NB4 (cell line): ENCODE measurements at regions not wholly inside any gene's neighbourhood (a gene's known extent, or its start where the extent isn't known, plus 50 kb on each side); places are given as distances from the start of the nearest gene placed in this dataset.

Experiments used
- DNase-seq: peaks from one replicate; pipeline ENCODE4 v3.0.0; 2010; ENCODE audit warnings: low read depth
- H3K4me3 ChIP-seq: one replicate; pipeline ENCODE4 v1.5.1; 2011; ENCODE audit warnings: mild to moderate bottlenecking, low read depth, low read length, moderate library complexity
- MYC ChIP-seq: IDR thresholded peaks from 2 replicates; pipeline ENCODE4 v1.6.1; 2011; ENCODE audit warnings: low read depth, low read length
- POLR2A ChIP-seq: IDR thresholded peaks from 2 replicates; pipeline ENCODE4 v1.6.1; 2011; ENCODE audit warnings: mild to moderate bottlenecking; ENCODE audit not compliant: insufficient read length; ENCODE audit errors: extremely low read depth
- TF ChIP-seq, protein P1 (sequence below): IDR thresholded peaks from 2 replicates; pipeline ENCODE4 v1.6.1; 2011; ENCODE audit warnings: low read depth, low read length
- TF ChIP-seq, protein P2 (sequence below): IDR thresholded peaks from one replicate; pipeline ENCODE4 v1.5.1; 2012; ENCODE audit warnings: low read depth, low read length

DNA sequence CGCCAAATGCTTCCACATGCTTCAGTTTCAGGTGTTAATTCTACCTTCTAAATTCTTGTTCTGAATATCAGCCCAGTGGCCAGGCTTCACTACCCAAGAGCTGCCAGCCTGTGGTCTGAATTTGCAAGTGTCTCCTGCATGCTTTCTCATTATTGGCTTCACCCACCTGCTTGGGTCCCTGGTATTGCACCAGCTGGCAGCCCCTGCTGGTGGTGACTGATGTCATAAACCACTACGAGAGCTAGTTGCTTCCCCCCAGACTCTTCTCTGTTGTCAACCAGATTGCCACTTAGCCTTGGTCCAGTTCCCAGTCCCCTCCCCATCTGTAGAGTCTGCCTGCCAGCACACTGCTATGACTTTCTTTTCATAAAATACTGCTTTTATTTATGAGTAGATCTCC lies 197.7 kb upstream of the DUSP10 start:
- DNase-seq = peak; percentile 16
- TF ChIP-seq POLR2A (no peak), MYC (no peak)
- TF ChIP-seq, protein P1, sequence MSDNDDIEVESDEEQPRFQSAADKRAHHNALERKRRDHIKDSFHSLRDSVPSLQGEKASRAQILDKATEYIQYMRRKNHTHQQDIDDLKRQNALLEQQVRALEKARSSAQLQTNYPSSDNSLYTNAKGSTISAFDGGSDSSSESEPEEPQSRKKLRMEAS = no peak
- TF ChIP-seq, protein P2, sequence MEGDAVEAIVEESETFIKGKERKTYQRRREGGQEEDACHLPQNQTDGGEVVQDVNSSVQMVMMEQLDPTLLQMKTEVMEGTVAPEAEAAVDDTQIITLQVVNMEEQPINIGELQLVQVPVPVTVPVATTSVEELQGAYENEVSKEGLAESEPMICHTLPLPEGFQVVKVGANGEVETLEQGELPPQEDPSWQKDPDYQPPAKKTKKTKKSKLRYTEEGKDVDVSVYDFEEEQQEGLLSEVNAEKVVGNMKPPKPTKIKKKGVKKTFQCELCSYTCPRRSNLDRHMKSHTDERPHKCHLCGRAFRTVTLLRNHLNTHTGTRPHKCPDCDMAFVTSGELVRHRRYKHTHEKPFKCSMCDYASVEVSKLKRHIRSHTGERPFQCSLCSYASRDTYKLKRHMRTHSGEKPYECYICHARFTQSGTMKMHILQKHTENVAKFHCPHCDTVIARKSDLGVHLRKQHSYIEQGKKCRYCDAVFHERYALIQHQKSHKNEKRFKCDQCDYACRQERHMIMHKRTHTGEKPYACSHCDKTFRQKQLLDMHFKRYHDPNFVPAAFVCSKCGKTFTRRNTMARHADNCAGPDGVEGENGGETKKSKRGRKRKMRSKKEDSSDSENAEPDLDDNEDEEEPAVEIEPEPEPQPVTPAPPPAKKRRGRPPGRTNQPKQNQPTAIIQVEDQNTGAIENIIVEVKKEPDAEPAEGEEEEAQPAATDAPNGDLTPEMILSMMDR = no peak
- H3K4me3 ChIP-seq = no peak overlapping the region

DNA sequence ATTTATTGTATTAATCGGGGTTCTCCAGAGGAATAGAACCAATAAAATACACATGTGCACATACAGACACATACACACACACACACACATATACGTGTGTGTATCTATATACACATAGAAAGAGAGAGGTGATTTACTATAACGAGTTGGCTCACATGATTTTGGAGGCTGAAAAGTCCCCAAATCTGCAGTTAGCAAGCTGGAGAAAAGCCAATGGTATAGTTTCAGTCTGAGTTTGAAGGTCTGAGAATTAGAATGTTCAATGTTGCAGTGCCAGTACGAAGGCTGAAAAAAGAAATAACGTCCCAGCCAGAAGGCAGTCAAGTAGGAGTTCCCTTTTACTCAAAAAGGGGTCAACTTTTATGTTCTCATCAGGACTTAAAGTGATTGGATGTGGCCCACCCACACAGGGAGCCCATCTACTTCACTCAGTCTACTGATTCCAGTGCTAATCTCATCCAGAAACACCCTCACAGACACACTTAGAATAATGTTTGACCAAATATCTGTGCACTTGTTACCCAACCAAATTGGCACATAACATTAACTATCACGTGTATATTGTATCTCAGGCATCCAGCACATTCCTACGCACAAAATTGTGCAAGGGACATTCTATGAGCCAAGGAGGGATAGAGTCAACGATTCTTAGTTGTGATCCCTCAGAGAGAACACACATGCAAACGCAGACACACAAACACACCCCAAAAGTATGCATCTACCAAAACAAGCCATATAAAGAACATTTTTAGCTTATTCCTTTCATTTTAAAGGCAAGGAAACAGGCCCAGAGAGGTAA lies 195.5 kb upstream of the DUSP10 start:
- no peak for TF ChIP-seq POLR2A
- TF ChIP-seq, protein P2 = no peak
- TF ChIP-seq, protein P1 = no peak
- DNase-seq = no peak
- H3K4me3 ChIP-seq = no peak overlapping the region

DNA sequence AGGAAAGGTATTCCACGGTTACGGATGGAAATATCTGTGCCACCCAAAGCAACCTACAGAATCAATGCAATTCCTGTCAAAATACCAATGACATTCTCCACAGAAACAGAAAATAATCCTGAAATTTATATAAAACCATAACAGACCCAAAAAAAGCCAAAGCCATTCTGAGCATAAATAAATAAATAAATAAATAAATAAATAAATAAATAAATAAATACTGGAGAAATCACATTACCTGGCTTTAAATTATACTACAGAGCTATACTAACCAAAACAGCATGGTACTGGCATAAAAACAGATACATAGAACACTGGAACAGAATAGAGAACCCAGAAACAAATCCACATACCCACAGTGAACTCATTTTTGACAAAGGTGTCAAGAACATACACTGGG lies 191.9 kb upstream of the DUSP10 start:
- no peak overlapping the region for H3K4me3 ChIP-seq
- TF ChIP-seq POLR2A (no peak), MYC (no peak)
- TF ChIP-seq, protein P1 = no peak
- TF ChIP-seq, protein P2 = no peak
- no peak for DNase-seq

DNA sequence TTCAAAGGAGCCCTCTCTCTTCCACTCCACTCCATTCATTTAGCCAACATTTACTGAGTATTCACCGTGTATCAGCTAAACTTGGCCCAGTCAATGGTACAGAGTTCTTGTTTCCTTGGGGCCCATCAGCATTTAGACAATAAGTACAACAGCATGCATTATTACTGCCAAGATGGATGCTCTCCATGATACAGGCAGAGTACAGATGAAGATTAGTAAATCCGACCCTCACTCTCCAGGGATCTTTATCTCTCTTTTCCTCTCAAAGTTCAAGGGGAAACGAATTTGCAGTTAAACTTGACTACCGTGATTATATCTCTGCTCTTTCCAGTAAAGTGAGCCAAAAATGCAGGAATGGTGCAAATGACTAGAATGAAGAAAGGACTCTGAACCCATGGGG lies 184.6 kb upstream of the DUSP10 start:
- DNase-seq = no peak
- TF ChIP-seq, protein P1 = no peak
- no peak for TF ChIP-seq MYC
- no peak for TF ChIP-seq POLR2A
- TF ChIP-seq, protein P2 = no peak
- no peak overlapping the region for H3K4me3 ChIP-seq

DNA sequence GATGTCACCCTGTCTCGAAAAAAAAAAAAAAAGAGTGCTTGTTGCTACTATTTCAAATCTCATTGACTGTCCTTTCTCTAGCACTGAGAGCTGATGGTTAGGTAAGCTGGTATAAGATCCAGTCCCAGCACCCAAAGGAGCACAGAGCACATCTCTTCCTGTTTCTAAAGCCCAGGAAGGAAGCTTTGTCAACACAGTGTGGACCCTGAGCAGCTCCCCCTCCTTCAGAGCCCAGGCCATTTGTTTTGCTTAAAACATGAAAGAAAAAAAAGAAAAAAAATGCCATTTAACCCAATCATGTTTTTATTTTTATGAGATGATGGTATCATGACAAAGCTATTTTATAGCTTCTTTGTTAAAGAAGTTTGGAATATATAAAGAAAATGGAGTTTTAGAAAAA lies 184.1 kb upstream of the DUSP10 start:
- no peak for TF ChIP-seq POLR2A
- TF ChIP-seq, protein P1 = no peak
- TF ChIP-seq, protein P2 = no peak
- no peak for TF ChIP-seq MYC
- no peak overlapping the region for H3K4me3 ChIP-seq
- DNase-seq = no peak
